Globus pallidus (tissue), 1 donor: ENCODE measurements at regions not wholly inside any gene's neighbourhood (a gene's known extent, or its start where the extent isn't known, plus 50 kb on each side); places are given as distances from the start of the nearest gene placed in this dataset.
"Not testable (repeated sequence)": the region's sequence is repeated elsewhere in the genome, so short reads cannot be mapped to it uniquely, and the experiment has no call there.

Source experiments
- DNase-seq: peaks from one replicate; pipeline ENCODE4 v3.0.0-alpha.2; 2015; ENCODE audit warnings: low spot score

DNA sequence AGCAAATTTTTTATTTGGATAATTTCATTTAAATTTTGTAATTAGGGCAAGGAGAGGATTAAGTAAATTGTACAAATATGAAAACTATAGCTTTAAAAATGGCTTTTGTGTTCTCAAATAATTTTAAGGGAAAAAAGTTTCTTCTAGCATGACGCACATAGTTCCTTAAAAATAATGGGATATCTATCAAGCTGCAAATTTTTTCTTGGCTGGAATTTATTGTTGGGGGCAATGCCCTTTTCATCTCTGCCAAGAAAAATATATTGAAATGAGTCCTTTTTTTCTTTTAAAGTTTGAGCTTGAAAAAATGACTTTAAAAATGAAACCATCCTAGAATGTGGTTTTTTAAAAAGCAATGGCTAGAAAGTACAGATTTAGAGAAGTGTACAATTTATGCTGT lies 154.4 kb upstream of the UGT8 start:
- no peak for DNase-seq

GRCh38 chr4:114447963-114448516 lies 150.6 kb upstream of the UGT8 start:
- not testable (repeated sequence) for DNase-seq

- no peak for DNase-seq
Observed at GRCh38 chr4:114458728-114459127, 139.9 kb upstream of the UGT8 start.

DNA sequence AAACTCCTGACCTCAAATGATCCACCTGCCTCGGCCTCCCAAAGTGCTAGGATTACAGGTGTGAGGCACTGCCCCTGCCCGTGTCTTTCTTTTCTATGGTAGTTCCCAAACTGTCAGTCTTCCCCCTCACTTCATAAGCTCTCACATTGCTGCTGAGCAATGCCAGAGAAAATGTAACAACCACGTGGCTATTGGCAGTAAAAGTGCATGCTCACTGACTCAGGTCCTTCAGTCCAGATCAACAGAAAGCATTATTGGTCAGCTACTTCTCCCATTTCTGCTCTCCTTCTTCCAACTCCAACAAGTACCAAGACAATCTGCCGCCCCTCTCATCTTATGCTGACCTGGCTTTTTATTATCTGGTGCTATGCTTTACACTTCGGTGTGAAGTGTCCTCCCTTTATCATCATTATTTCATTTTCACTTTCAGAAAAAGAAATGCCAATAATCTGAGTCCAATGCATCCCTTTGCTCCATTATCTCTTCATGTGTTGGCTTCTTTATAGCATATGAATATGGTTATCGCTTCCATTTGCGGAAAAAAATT lies 133.8 kb upstream of the UGT8 start:
- DNase-seq, result no peak

- DNase-seq, result no peak
Observed at GRCh38 chr4:114465766-114466165, 132.8 kb upstream of the UGT8 start.

- DNase-seq, result no peak
Observed at GRCh38 chr4:114466299-114466698, 132.3 kb upstream of the UGT8 start.

DNA sequence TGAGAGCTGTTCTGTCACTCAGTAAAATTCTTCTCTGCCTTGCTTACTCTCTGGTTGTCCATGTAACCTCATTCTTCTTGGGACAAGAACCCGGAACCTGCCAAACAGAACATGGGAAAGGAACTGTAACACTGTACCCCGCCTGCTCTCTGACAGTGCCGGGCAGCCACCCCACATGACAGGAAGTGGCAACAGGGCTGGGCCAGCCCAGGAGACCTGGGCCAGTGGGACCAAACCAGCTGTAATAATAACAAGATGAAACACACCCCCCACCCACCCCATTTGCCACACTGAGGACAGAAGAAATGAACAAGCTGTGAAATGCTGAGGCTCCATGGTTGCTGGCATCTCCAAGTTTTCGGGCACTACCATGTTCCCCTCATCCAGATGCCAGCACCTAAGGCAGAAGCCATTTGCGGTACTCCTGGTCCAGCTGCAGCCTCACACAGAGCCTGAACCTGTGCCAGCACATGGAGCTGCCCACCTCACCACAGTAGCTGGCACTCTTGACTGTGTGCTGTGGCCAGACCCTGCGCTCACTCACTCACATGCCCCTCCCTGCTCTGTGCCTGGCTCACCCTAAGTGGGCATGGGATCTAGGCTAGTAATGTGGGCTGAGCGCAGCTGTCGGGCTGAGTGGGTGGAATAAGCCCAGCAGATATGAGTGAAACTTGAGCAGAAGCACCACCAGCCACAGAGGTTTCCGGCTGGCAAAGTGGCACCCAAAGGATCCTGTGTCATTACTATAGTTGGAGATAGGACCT lies 126.2 kb upstream of the UGT8 start:
- no peak for DNase-seq

DNA sequence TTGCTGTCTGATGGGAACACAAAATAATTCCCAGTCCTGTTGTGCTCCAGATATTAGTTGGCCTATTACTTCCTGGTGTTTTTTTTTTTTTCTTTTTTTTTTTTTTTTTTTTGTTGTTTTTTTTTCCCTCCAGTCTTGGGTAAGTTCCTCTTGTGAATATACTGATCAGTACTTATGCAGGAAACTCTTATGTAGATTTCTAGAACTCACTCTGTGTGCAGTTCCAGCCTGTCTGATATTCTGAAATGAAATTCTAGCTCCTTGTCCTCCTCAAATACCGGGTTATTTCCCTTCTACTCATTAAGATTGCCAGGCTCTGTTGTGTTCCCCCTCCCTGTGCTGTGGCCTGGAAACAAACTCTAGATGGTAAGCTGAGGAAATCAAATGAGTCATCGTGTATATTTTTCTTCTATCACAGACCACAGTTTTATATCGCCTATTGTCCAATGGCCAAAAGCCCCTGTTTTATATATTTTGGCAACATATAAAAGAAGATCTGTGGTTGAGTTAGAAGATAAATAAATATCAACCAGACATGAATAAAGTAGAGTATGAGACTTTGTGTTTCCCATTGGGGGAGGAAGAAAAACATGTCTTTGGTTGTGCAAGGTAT lies 124.3 kb upstream of the UGT8 start:
- no peak for DNase-seq

DNA sequence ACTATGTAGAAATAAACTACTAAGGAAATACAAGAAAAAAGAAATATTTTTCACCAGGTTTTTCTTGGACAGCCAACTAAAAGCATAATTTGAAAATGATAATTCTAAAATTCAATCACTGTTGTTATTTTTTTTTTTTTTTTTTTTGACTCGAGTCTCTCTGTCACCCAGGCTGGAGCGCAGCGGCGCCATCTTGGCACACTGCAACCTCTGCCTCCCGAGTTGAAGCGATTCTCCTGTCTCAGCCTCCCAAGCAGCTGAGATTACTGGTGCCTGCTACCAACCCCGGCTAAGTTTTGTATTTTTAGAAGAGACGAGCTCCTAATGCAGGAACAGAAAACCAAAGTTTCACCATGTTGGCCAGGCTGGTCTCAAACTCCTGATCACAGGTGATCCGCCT lies 122.3 kb upstream of the UGT8 start:
- no peak for DNase-seq

DNA sequence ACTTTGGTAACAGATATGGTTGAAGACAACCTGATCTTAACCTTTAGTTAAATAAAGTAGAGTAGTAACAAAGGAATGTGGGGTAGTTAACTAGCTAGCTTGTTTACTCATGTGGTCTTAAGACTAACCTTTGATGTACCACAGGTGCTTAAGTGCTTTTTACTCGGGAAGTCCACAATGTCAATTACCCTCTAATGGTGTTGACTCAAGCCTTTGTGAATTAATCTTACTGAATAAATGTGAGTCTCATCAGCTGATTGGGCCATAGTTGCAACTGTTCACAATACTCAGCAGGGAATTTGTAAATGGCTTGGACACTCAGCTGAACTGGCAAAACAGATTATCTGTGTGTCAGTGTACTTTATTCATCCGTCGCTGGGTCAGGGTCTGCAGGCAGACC lies 119.0 kb upstream of the UGT8 start:
- no peak for DNase-seq

DNA sequence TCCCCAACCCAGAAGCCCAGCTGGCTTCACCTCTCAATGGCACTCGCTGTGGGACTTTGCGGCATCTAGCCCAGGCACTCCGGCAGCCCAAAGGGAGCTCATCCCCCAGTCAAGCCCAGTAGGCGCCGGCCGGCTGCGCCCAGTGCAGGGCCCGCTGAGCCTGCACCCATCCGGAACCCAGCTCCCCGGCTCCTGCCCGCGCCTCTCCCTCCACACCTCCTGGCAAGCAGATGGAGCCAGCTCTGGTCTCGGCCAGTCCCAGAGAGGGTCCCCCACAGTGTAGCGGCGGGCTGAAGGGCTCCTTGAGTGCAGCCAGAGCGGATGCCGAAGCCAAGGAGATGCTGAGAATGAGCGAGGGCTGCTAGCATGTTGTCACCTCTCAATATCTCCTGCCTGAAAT lies 116.8 kb upstream of the UGT8 start:
- DNase-seq, result no peak

DNA sequence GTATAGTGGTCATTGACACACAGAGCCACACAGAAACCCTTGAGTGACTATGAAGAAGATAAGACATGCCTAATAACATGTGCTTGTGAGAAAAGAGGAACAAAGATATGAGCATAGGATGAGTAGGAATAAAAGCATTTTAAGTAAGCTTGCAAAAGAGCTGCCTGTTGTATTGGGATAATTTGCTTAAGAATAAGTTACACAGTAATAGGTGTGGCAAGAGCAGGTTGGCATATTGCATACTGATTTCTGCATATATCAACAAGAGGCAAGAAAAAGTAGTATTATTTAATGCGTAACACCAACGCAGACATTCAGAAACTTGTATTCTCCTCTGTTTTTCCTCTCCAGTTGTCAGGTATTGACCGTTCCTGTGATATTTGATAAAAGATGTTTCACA lies 111.5 kb upstream of the UGT8 start:
- DNase-seq, result no peak

GRCh38 chr4:114488301-114488982 lies 110.2 kb upstream of the UGT8 start:
- DNase-seq, result no peak

DNA sequence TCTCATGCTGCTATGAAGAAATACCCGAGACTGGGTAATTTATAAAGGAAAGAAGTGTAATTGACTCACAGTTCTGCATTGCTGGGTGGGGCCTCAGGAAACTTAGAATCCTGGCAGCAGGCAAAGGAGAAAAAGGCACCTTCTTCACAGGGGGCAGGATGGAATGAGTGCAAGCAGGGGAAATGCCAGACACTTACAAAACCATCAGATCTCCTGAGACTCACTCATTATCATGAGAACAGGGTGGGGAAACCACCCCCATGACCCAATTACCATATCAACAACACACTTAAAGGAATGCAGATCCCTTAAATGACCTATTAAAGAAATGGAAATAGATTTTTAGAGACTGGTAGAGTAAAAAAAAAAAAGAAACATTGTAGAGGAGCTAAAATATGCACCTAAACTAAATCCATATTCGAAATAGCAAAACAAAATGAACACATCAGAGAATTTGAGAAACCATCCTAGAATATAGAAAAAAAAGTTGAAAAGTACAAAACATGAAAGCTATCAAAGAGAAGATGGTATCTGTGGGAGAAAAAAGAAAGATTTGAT lies 104.3 kb upstream of the UGT8 start:
- DNase-seq, result no peak

GRCh38 chr4:114495471-114495928 lies 103.1 kb upstream of the UGT8 start:
- DNase-seq, result no peak

GRCh38 chr4:114497116-114497515 lies 101.5 kb upstream of the UGT8 start:
- peak; percentile 52 for DNase-seq

- DNase-seq, result peak; percentile 66
Observed at GRCh38 chr4:114509340-114509739, 89.3 kb upstream of the UGT8 start.

- DNase-seq, result no peak
Observed at GRCh38 chr4:114512595-114513295, 85.9 kb upstream of the UGT8 start.

GRCh38 chr4:114519368-114519767 lies 79.2 kb upstream of the UGT8 start:
- peak; percentile 76 for DNase-seq

DNA sequence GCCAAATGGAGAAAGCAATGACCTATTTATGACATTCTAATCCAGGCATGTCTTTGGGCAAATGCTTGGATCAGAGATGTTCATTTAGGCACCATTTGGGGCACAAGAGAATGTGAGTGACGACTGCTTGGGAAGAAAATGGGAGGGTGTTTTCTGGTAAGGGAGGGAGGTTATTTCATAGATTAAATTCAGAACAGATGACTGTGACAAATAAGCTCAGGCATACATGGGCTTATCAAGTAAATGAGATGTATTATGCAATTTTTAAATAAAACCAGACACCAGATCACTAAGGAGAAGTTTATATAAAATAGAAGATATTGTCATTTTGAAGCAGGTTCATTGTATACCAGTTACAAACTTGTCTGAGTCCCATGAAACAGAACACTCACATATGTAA lies 71.4 kb upstream of the UGT8 start:
- no peak for DNase-seq

- DNase-seq, result no peak
Observed at GRCh38 chr4:114527637-114528036, 71.0 kb upstream of the UGT8 start.

DNA sequence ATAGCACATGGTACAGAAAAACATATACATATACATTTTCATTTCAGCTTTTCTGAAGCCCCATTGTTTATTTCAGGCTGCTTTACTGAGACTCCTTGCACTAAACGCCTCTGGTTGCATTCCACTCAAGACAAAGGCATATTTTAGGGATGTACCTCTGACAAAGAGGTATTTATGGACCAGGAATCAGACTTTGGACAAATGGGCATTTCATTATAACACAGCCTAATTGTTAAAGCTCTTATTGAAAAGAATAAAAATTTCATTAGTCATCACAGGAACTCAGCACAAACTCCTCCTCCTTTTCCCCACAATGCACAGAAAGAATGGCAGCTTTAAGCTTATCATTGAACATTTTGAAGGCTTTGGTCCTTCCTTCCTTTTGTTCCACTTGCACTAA lies 62.9 kb upstream of the UGT8 start:
- DNase-seq, result peak; percentile 75
